ENCODE measurements at regions not wholly inside any gene's neighbourhood (a gene's known extent, or its start where the extent isn't known, plus 50 kb on each side); places are given as distances from the start of the nearest gene placed in this dataset.

DNA sequence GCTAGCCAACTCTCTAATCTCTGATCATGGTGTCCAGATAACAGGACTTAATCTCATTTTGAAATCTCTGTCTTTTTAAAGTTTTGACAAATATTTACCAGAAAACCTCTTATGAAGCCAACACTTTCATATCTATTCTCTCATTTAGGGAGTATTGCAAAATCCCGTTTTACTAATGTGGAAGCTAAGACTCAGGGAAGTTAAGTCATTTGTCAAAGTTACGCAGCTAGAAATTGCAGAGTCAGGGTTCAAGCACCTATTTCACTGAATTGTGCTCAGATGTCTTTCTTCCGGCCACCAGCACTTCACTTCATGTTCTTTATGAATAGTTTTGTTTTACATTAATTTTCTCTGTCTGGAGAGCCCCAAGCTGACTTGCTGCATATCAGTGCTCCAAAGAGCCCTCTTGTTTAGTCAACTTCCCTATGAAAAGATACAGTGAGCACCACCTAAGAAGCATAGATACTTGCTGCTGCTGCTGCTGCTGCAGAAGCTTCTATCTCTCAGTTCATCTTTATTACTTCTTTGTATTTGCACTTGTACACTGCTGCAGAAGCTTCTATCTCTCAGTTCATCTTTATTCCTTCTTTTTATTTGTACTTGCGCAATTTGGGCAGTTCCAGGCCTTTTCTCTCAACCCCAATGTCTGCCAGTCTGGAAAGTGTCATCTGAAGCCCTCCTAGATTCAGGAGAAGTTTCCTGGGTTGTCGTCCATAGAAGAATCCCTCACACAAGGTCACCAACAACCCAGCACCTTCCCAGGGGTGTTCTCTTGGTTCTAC, 329.7 kb downstream of the MAFB start:
- H2AFZ ChIP-seq: no peak overlapping the region
- no peaks in the 10 kb centered on the region for H3K9me3 ChIP-seq (ENCODE audit: low read depth)
- TF ChIP-seq EZH2phosphoT487 (IDR thresholded peaks at IDR 0.05; ENCODE audit: low read depth, severe bottlenecking, unreplicated experiment) (no peak), EZH2 (IDR thresholded peaks at IDR 0.05; ENCODE audit: borderline replicate concordance) (no peak)
- TF ChIP-seq, protein P1, sequence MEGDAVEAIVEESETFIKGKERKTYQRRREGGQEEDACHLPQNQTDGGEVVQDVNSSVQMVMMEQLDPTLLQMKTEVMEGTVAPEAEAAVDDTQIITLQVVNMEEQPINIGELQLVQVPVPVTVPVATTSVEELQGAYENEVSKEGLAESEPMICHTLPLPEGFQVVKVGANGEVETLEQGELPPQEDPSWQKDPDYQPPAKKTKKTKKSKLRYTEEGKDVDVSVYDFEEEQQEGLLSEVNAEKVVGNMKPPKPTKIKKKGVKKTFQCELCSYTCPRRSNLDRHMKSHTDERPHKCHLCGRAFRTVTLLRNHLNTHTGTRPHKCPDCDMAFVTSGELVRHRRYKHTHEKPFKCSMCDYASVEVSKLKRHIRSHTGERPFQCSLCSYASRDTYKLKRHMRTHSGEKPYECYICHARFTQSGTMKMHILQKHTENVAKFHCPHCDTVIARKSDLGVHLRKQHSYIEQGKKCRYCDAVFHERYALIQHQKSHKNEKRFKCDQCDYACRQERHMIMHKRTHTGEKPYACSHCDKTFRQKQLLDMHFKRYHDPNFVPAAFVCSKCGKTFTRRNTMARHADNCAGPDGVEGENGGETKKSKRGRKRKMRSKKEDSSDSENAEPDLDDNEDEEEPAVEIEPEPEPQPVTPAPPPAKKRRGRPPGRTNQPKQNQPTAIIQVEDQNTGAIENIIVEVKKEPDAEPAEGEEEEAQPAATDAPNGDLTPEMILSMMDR (IDR thresholded peaks at IDR 0.05; ENCODE audit: poor library complexity): no peak
- H3K4me1 ChIP-seq (ENCODE audit: insufficient read depth): no peaks in the 10 kb centered on the region
- no peaks in the 10 kb centered on the region for H3K79me2 ChIP-seq
- H3K9me2 ChIP-seq (replicated peaks; ENCODE audit: insufficient read depth): no peaks in the 10 kb centered on the region
- whole genome bisulfite sequencing (ENCODE audit: low lambda C conversion rate, missing lambda C conversion rate): 65% methylated on average over 5 of the region's 5 CpGs
- no peaks in the 10 kb centered on the region for H3K36me3 ChIP-seq (replicated peaks; ENCODE audit: insufficient read depth, low read depth)
- H3K27ac ChIP-seq: no peak overlapping the region
- no peaks in the 10 kb centered on the region for H4K20me1 ChIP-seq (ENCODE audit: insufficient read depth, poor library complexity, severe bottlenecking)
- no peak overlapping the region for H3K4me2 ChIP-seq
- no peak for DNase-seq (ENCODE audit: low spot score)
- no peaks in the 10 kb centered on the region for H3K27me3 ChIP-seq
- no peak overlapping the region for H3K4me3 ChIP-seq

DNA sequence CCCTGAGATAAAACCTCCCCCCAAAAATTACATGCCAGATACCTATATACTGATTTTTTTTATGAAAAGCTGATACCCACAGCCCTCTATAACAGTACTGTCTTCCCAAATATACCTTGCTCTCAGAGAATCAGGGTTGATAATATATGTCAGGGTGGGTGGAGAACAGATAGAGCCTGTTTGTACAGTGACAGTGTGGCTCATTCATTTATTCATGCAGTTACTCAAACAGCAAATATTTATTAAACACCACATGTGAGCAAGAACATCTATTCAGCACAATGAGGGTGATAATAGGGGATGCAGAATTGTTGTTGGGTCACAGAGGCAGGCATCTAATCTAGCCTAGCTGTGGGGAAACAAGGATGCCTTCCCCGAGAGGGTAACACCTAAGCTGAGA, 334.2 kb downstream of the MAFB start:
- Histone ChIP-seq H3K4me1 (ENCODE audit: insufficient read depth) (no peaks in the 10 kb centered on the region), H3K4me2 (no peak overlapping the region), H4K20me1 (ENCODE audit: insufficient read depth, poor library complexity, severe bottlenecking) (no peaks in the 10 kb centered on the region), H3K79me2 (no peaks in the 10 kb centered on the region), H3K36me3 (replicated peaks; ENCODE audit: insufficient read depth, low read depth) (no peaks in the 10 kb centered on the region), H3K27ac (no peak overlapping the region), H3K27me3 (no peaks in the 10 kb centered on the region), H3K9me3 (ENCODE audit: low read depth) (no peaks in the 10 kb centered on the region), H2AFZ (no peak overlapping the region), H3K9me2 (replicated peaks; ENCODE audit: insufficient read depth) (no peaks in the 10 kb centered on the region), H3K4me3 (no peak overlapping the region)
- DNase-seq (ENCODE audit: low spot score): no peak
- 50% methylated on average over 1 of the region's 1 CpG for WGBS (ENCODE audit: low lambda C conversion rate, missing lambda C conversion rate)
- TF ChIP-seq, protein P1 (IDR thresholded peaks at IDR 0.05; ENCODE audit: poor library complexity): no peak
- no peak for TF ChIP-seq EZH2 (IDR thresholded peaks at IDR 0.05; ENCODE audit: borderline replicate concordance)
- no peak for TF ChIP-seq EZH2phosphoT487 (IDR thresholded peaks at IDR 0.05; ENCODE audit: low read depth, severe bottlenecking, unreplicated experiment)

DNA sequence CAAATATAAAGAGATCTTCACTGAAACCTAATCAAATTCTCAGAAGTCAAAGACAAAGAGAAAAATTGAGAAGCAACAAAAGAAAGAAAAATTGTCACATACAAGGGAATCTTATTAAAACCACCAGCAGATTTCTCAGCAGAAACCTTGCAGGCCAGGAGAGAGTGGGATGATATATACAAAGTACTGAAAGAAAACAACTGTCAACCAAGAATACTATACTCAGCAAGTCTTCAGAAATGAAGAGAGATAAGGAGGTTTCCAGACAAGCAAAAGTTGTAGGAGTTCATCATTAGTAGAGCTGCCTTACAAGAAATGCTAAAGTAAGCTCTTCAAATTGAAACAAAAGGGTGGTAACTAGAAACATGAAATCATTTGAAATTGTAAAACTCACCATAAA, 345.6 kb downstream of the MAFB start:
- Histone ChIP-seq H3K9me3 (ENCODE audit: low read depth) (no peaks in the 10 kb centered on the region), H3K9me2 (replicated peaks; ENCODE audit: insufficient read depth) (no peaks in the 10 kb centered on the region), H3K4me2 (no peak overlapping the region), H3K79me2 (no peaks in the 10 kb centered on the region), H3K4me3 (no peak overlapping the region), H3K4me1 (ENCODE audit: insufficient read depth) (no peaks in the 10 kb centered on the region), H3K27ac (no peak overlapping the region), H4K20me1 (ENCODE audit: insufficient read depth, poor library complexity, severe bottlenecking) (no peaks in the 10 kb centered on the region), H3K27me3 (peaks cover 4% of the 10 kb centered on the region), H3K36me3 (replicated peaks; ENCODE audit: insufficient read depth, low read depth) (no peaks in the 10 kb centered on the region), H2AFZ (no peak overlapping the region)
- no peak for DNase-seq (ENCODE audit: low spot score)
- TF ChIP-seq EZH2phosphoT487 (IDR thresholded peaks at IDR 0.05; ENCODE audit: low read depth, severe bottlenecking, unreplicated experiment) (no peak), EZH2 (IDR thresholded peaks at IDR 0.05; ENCODE audit: borderline replicate concordance) (no peak)
- TF ChIP-seq, protein P1 (IDR thresholded peaks at IDR 0.05; ENCODE audit: poor library complexity): no peak
